Esophagus muscularis mucosa (tissue), 4 donors: ENCODE measurements at regions not wholly inside any gene's neighbourhood (a gene's known extent, or its start where the extent isn't known, plus 50 kb on each side); places are given as distances from the start of the nearest gene placed in this dataset.

Experiments used
- DNase-seq: peaks from one replicate; pipeline ENCODE4 v3.0.0-alpha.2; 2017; ENCODE audit errors: extremely low spot score
- H3K27ac ChIP-seq, 4 donors: fragments of 200-600 bp; sonication (generic); replicated peaks in 1 of 4; 1 replicate in 3 of 4; 2 replicates in 1 of 4; pipeline ENCODE4 v1.5.1; 2016 to 2019; ENCODE audit warnings: mild to moderate bottlenecking in 1 of 4
- H3K27me3 ChIP-seq, 4 donors: fragments of 200-600 bp; sonication (generic); one replicate each; pipeline versions ENCODE4 v1.5.1 to v1.6.0; 2016 to 2019
- H3K36me3 ChIP-seq, 4 donors: fragments of 200-600 bp; sonication (generic); one replicate each; pipeline ENCODE4 v1.5.1; 2016 to 2019
- H3K4me1 ChIP-seq, 4 donors: fragments of 200-600 bp; sonication (generic); one replicate each; pipeline ENCODE4 v1.5.1; 2016 to 2019
- H3K4me3 ChIP-seq, 4 donors: fragments of 200-600 bp; sonication (generic); 1 replicate in 2 of 4; 2 replicates in 2 of 4; pipeline ENCODE4 v1.5.1; 2016 to 2019; ENCODE audit warnings: mild to moderate bottlenecking in 4 of 4, moderate library complexity in 1 of 4
- H3K9me3 ChIP-seq, 4 donors: fragments of 200-600 bp; sonication (generic); 1 replicate in 3 of 4; 2 replicates in 1 of 4; pipeline ENCODE4 v1.5.1; 2016 to 2019
- CTCF ChIP-seq, 3 experiments: fragments of 200-600 bp in 2 of 3; fragments of 450-650 bp in 1 of 3; sonication (generic) in 2 of 3; IDR thresholded peaks; one replicate each; pipeline ENCODE4 v1.5.1; 2017 to 2019; ENCODE audit warnings: antibody characterized with exemption in 3 of 3, mild to moderate bottlenecking in 2 of 3, moderate library complexity in 1 of 3
- EP300 ChIP-seq: sonication (generic); formaldehyde crosslinking; IDR thresholded peaks from one replicate; pipeline ENCODE4 v1.6.1; 2017; ENCODE audit warnings: antibody characterized with exemption
- POLR2A ChIP-seq: fragments of 450-650 bp; IDR thresholded peaks from one replicate; pipeline ENCODE4 v1.6.1; 2017; ENCODE audit warnings: antibody characterized with exemption, moderate library complexity, mild to moderate bottlenecking, low read depth
- POLR2AphosphoS5 ChIP-seq, 2 donors: sonication (generic); formaldehyde crosslinking; IDR thresholded peaks; one replicate each; pipeline ENCODE4 v1.6.1; 2017; ENCODE audit warnings: antibody characterized with exemption in 2 of 2
- WGBS: methylation state at CpG from one replicate; pipeline ENCODE4 v1.1.5; 2018; 5-methylcytosine and 5-hydroxymethylcytosine counted together
- intact Hi-C: fragments of 100-400 bp; cut with DNase I; formaldehyde crosslinking; loops from one replicate; pipeline ENCODE4 v1.15.1; 2023

GRCh38 chr7:10688544-10688943 lies 285.1 kb upstream of the PHF14 start:
- Histone ChIP-seq H3K9me3 (no peaks in the 10 kb centered on the region), H3K4me3 (no peak overlapping the region), H3K27me3 (no peaks in the 10 kb centered on the region), H3K36me3 (no peaks in the 10 kb centered on the region), H3K4me1 (no peaks in the 10 kb centered on the region), H3K27ac (no peak overlapping the region)
- no peak for DNase-seq
- intact Hi-C loops = no loop called here
- no peak for TF ChIP-seq POLR2AphosphoS5 (IDR thresholded peaks at IDR 0.05)
- no peak for TF ChIP-seq POLR2A
- TF ChIP-seq CTCF (IDR thresholded peaks at IDR 0.05) = no peak
- TF ChIP-seq EP300 = no peak

- 77% methylated on average over 5 of the region's 5 CpGs for WGBS
- Histone ChIP-seq H3K9me3 (peaks cover 0 to 9% (median 3%) of the 10 kb centered on the region in 4 donors), H3K27ac (no peak overlapping the region), H3K36me3 (no peaks in the 10 kb centered on the region), H3K4me3 (no peak overlapping the region), H3K4me1 (no peaks in the 10 kb centered on the region), H3K27me3 (no peaks in the 10 kb centered on the region)
- intact Hi-C loops = no loop called here
- DNase-seq = no peak
- TF ChIP-seq CTCF (IDR thresholded peaks at IDR 0.05) (no peak), POLR2AphosphoS5 (IDR thresholded peaks at IDR 0.05) (no peak), POLR2A (no peak), EP300 (no peak)
These were observed 277.6 kb upstream of the PHF14 start for GRCh38 chr7:10696064-10696463.

DNA sequence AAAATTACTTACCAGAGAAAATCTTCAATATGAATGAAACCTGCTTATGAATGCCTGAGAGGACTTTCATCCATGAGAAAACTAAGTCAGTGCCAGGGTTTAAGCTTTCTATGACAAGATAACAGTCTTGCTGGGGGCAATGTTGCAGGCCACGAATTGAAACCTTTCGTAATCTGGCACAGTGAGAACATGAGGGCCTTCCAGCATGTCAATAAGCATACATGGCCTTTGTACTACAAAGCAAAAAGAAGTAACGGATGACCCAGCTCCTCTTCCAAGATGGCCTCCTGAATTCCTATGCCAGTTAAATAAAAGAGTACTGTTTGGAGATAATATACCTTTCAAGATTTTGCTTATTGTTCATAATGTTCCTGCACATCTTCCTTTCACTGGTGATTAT lies 270.6 kb upstream of the PHF14 start:
- TF ChIP-seq POLR2A (no peak), POLR2AphosphoS5 (IDR thresholded peaks at IDR 0.05) (no peak), EP300 (no peak), CTCF (IDR thresholded peaks at IDR 0.05) (no peak)
- no peaks in the 10 kb centered on the region for H3K36me3 ChIP-seq
- H3K27ac ChIP-seq = no peak overlapping the region
- no peaks in the 10 kb centered on the region for H3K27me3 ChIP-seq
- peaks cover 0 to 6% (median 3%) of the 10 kb centered on the region in 4 donors for H3K9me3 ChIP-seq
- WGBS = 80% methylated on average over 3 of the region's 3 CpGs
- H3K4me3 ChIP-seq = no peak overlapping the region
- intact Hi-C loops = no loop called here
- DNase-seq = no peak
- H3K4me1 ChIP-seq = no peaks in the 10 kb centered on the region

GRCh38 chr7:10703981-10704380 lies 269.7 kb upstream of the PHF14 start:
- TF ChIP-seq EP300 (no peak), POLR2A (no peak), POLR2AphosphoS5 (IDR thresholded peaks at IDR 0.05) (no peak), CTCF (IDR thresholded peaks at IDR 0.05) (no peak)
- no peak overlapping the region for H3K4me3 ChIP-seq
- H3K4me1 ChIP-seq = no peaks in the 10 kb centered on the region
- H3K36me3 ChIP-seq = no peaks in the 10 kb centered on the region
- no peaks in the 10 kb centered on the region for H3K27me3 ChIP-seq
- peaks cover 0 to 6% (median 3%) of the 10 kb centered on the region in 4 donors for H3K9me3 ChIP-seq
- WGBS = 88% methylated on average over 1 of the region's 1 CpG
- intact Hi-C loops = no loop called here
- H3K27ac ChIP-seq = no peak overlapping the region
- DNase-seq = no peak

DNA sequence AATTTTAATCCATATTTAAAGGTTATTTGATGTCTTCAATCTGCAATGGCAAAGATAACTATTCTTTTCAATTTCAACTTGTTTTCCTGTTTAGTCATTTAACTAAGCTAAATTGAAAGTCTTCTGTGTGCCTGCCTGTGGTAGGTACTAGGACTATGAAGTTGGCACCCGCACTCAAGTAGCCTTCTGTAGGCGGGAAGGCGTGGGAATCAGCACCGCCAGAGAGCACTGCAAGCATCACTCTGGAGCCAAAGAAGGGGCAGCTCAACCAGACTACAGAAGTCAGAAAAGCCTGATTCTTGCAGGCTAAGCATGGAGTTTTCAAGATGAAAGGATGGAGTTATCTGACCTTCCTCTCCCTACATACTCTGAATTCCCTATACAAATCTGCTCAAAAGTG lies 269.0 kb upstream of the PHF14 start:
- WGBS = 92% methylated on average over 4 of the region's 4 CpGs
- Histone ChIP-seq H3K36me3 (no peaks in the 10 kb centered on the region), H3K4me1 (no peaks in the 10 kb centered on the region)

More for the DNA sequence above, 269.0 kb upstream of the PHF14 start:
- DNase-seq = no peak
- H3K27me3 ChIP-seq = no peaks in the 10 kb centered on the region
- peaks cover 0 to 6% (median 3%) of the 10 kb centered on the region in 4 donors for H3K9me3 ChIP-seq
- no peak overlapping the region for H3K4me3 ChIP-seq
- H3K27ac ChIP-seq = no peak overlapping the region
- intact Hi-C loops = no loop called here
- TF ChIP-seq POLR2A = no peak
- no peak for TF ChIP-seq EP300
- TF ChIP-seq POLR2AphosphoS5 (IDR thresholded peaks at IDR 0.05) = no peak
- TF ChIP-seq CTCF (IDR thresholded peaks at IDR 0.05) = no peak
